Stimulated activated CD8-positive, alpha-beta memory T cell treated with anti-CD3 and anti-CD28 coated beads, Interleukin-7, amount 100 ng/mL, for 1 hour (primary cell): ENCODE measurements at regions not wholly inside any gene's neighbourhood (a gene's known extent, or its start where the extent isn't known, plus 50 kb on each side); places are given as distances from the start of the nearest gene placed in this dataset.
"Not testable (repeated sequence)": the region's sequence is repeated elsewhere in the genome, so short reads cannot be mapped to it uniquely, and the experiment has no call there.

ENCODE experiments used
- DNase-seq, 2 donors: peaks; one replicate each; pipeline ENCODE4 v3.0.0-alpha.2; 2020; ENCODE audit warnings: low read depth in 2 of 2

- DNase-seq = no peak
Observed at GRCh38 chr2:16466133-16466820, 199.4 kb downstream of the CYRIA start.

GRCh38 chr2:16464641-16465040 is 201.0 kb downstream of the CYRIA start:
- no peak for DNase-seq

DNA sequence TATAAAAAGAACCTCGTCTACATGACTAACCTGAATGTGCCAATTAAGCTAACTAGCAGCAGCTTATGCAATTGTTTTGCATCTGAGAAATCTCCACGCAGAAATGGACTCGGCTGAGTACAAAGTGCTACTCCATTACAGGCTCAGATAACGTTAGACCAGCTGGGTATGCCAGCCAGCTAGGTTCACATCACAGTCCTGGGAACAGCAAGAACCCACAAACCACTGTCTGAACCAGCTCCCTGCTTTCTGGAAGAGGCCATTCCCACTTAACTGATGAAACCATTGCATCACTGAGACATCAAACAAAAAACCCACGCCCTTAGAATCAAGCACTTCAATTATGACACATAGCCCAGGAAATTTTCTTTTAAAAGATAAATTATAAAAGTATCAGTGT is 202.7 kb downstream of the CYRIA start:
- no peak for DNase-seq

GRCh38 chr2:16461672-16462071 is 204.0 kb downstream of the CYRIA start:
- no peak for DNase-seq

DNA sequence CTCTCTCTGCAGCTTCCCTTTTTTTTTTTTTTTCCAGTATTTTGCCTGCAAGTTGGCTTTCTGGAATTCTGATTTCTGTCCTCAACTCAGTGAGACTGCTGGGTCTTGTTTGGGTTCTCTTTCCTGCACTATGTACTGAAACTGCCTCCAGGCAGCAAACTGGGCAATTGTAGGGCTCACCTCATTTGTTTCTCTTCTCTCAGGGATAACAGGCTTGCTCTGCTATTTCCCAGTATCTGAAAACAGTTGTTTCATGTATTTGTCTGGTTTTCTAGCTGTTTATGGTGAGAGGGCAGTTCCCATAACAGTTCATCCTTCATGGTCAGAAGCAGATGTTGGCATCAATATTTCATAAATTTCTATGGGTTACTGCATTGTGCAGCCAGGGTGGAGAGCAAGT is 206.0 kb downstream of the CYRIA start:
- DNase-seq = no peak

DNA sequence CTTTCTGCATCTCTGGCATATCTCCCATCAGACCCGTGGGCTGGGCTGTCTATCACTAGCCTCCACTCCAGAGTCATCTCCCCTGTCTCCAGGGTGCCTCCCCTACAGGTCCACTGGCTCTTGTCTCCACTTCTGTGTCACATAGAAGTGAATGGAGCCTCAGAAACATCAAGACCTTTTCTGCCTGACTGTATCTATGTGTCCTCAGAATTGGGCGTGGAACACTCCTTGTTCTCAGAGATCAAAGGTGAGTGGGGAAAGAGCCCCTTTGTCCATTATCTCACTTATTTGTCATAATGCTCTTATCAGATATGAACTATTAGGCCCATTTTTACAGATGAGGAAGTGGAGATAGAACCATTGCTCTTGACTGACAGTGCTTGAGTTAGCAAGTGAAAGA is 211.0 kb downstream of the CYRIA start:
- DNase-seq = no peak

GRCh38 chr2:16452123-16452522 is 213.5 kb downstream of the CYRIA start:
- DNase-seq = no peak

GRCh38 chr2:16446706-16447105 is 218.9 kb downstream of the CYRIA start:
- DNase-seq = no peak

DNA sequence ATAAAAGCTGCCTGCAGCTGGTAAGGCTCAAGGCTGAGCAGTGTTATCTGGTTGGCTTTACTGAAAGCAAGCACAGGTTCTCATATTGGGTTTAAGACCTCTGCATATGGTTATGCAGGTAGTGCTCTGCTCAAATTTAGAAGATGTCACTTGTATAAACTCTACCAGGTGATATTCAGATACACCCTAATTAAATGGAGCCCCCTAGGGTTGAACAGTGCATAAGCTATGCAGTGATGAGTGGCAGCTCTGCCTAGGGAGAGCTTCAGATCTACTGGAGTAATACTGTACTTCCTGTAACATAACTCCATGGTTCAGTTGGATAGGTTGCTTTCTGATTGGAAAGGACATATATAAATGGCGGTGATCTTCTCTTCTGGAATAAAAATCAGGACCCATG is 222.7 kb downstream of the CYRIA start:
- no peak for DNase-seq

DNA sequence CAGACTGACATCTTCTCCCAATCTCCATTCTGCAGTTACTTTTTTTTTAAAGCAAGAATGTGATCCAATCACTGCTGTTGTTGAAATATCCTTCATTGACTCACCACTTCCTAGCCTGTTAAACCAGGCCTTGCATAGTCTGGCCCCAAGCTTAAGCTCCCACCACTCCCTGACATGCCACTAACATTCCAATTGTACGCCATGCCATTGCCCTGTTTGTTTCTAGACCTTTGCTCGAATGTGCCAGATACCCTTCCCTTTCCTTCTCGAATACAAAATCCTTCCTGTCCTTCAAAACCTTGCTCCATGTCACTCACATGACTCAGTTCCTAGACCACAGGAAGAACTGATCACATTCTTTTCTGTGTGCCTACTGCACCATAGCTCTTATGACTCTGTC is 224.2 kb downstream of the CYRIA start:
- DNase-seq = no peak

DNA sequence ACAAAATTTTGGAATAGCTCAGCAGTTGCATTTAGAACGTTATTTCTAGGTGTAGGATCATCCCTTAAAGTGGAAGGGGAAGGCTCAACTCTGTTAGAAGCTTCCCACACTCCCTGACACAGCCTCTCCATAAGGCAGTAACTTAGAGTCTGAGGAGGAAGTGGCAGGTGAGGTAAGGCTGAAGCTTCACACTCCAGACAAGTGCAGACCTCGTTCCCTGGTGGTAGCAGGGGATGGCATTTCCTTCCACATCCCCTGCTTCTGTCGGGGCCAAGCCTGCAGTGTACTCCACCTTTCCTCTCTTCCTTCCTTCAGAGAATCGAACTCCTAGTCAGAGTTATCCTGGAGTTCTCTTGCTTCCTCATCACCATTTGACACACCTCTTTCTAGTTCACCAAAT is 224.7 kb downstream of the CYRIA start:
- no peak for DNase-seq

DNA sequence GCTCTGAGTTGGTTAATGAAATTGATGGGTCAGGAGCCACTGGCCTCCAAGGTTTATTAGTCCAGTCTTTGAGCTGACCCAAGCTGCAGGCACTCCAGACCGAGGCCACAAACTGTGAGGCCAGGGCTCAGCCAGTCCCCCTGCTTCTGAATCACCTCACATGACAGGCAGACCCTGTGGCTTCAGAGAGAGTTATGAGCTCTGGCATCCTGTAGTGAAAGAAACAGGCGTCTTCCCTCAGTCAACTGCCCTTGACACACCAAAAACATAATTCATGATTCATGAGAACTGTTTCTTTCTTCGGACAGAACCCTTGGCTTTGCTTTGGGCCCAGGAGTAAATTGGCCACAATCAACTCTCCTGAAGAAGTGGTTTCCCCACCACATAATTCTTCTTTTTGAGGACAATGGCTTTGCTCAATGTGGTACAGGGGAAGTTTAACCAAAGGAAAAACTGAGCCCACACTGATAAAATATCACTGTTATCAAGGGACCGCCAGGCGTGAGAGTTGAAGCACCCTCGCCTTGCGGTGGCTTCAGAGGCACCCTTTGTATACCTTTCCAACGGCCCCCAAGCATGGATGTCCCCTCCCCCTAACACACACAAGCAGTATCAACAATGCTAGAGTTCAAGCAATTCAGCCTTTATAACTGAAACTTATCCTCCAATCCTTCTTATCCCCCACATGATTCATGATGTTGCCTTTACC is 226.9 kb downstream of the CYRIA start:
- no peak for DNase-seq

- no peak for DNase-seq
Observed at GRCh38 chr2:16437189-16437588, 228.4 kb downstream of the CYRIA start.

- no peak for DNase-seq
Observed at GRCh38 chr2:16434393-16434792, 231.2 kb downstream of the CYRIA start.

DNA sequence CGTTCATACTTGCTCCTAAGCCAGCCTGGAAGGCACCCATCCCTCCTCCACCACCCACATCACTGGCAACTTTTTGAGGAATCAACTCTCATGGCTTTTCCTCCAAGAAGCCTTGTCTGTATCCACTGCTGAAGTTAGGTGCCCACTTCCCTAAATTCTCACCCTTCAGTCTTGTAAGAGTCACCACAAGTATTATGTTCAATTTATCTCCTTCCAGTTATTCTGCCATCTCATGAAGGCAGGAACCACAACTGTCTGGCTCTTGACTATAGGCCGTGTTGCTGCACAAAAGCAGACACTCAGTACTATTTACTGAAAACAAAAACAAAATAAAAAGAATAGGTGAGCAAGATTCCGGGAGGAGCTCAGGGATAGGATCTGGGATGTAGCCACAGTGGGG is 234.8 kb downstream of the CYRIA start:
- no peak for DNase-seq

- no peak for DNase-seq
Observed at GRCh38 chr2:16429431-16430145, 236.0 kb downstream of the CYRIA start.

GRCh38 chr2:16429002-16429401 is 236.6 kb downstream of the CYRIA start:
- no peak for DNase-seq

GRCh38 chr2:16425462-16426336 is 239.9 kb downstream of the CYRIA start:
- DNase-seq = no peak

DNA sequence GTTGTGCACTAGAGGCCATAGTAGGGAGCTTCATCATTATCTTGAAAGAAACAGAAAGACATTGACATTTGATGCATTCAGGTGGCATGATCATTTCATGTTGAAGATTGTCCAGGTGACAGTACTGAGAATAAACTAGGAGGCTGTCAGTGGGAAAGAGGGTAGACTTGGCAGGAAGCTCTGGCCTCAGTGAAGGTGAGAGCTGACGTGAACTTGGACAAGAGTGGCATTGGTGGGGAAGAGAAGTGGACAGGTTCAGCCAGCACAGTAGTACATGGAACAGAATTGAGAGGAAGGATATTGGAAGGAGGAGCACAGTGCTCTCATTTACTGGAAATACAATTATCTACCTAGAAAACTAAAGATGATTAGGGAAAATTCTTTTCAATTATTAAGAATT is 245.2 kb downstream of the CYRIA start:
- no peak for DNase-seq

DNA sequence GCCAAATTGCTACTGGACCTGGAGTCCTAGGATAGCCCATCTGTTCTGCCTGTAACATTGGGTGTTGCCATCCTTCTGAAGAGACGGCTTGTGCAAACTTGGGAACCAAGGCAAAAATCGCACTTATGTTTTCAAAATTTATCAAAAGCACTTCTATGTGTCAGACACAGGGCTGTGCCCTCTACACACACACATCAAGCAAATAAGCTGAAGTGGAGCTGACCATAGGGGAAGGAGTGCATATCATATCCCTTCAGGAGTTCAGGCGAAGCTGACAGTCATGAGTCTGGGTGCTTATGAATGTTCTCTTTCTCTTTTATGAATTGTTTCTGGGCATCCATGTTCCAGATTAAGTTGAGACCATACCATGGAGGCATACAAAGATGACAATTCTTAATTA is 247.9 kb downstream of the CYRIA start:
- DNase-seq = no peak

DNA sequence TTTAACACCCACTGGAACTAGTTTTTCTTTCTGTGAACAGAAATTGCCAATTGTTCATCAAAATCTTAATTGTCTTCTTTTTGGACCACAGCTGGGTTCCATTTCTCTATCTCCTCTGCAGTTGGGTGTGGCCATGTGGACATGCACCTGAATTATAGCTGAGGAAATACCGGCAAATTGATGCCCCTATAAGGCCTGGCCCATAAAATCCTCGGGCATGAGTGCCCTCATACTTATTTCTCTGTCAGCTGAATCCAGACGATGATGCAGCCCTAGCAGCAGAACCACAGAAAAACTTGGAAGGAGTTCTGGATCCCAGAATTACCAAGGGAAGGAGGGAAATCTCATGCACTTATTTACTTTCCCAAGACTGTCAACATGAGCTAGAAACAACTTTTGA is 249.0 kb downstream of the CYRIA start:
- DNase-seq = no peak

DNA sequence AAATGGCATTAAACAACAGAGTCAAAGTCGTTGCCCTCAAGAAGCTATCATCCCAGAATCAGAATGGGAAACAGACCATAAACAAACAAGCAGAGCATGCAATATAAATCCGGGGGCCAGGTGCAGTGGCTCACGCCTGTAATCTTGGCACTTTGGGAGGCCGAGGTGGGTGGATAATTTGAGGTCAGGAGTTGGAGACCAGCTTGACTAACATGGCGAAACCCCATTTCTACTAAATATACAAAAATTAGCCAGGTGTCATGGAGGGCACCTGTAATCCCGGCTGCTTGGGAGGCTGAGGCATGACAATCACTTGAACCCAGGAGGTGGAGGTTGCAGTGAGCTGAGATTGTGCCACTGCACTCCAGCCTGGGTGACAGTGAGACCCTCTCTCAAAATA is 249.8 kb downstream of the CYRIA start:
- DNase-seq = not testable (repeated sequence)
